ENCODE measurements at regions not wholly inside any gene's neighbourhood (a gene's known extent, or its start where the extent isn't known, plus 50 kb on each side); places are given as distances from the start of the nearest gene placed in this dataset.
"Not testable (repeated sequence)": the region's sequence is repeated elsewhere in the genome, so short reads cannot be mapped to it uniquely, and the experiment has no call there.

DNA sequence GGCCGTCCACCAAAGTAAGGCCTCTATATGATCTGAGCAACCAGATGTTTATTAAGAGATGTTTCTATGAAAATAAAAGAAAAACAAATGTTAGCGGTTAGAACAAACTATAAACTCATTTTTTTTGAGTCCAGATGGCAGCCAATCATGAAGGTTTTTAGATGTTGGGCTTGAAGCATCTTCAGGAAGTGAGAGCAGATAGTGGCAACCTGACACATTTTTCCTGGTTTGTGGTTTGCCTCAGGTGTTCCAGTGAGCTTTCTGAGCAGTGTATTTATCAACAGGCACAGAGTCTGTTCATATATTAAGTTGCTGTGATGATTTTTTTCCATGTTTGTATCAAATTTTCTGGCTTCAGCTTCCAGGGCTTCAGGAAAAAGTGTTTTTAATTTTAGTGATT, 1468.0 kb downstream of the KHDRBS2 start:
- H3K27me3 Mint-ChIP-seq, H3K27ac Mint-ChIP-seq, H3K4me3 Mint-ChIP-seq, H3K9me3 Mint-ChIP-seq, H3K4me1 Mint-ChIP-seq, ATAC-seq, H3K36me3 Mint-ChIP-seq: not testable (repeated sequence)

DNA sequence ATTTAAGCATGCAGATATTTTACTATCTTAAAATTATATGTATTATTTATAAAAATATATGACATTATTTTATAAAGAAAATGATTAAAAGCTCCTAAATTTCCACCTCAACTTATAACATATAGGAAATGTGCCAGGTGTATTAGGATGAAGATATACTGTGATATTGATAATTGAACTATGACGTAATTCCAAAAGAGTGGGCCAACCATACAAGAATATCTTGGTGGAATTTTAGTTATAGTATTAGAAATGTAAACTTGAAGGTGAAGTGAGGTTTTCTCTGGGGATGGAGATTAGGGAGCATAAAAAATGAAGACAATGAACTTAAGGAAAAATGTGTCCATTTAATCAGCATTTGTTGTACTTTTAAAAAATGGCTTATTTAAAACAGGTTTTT, 1471.2 kb downstream of the KHDRBS2 start:
- H3K4me3 Mint-ChIP-seq, H3K27me3 Mint-ChIP-seq, H3K36me3 Mint-ChIP-seq, H3K9me3 Mint-ChIP-seq, ATAC-seq, H3K4me1 Mint-ChIP-seq, H3K27ac Mint-ChIP-seq: not testable (repeated sequence)

DNA sequence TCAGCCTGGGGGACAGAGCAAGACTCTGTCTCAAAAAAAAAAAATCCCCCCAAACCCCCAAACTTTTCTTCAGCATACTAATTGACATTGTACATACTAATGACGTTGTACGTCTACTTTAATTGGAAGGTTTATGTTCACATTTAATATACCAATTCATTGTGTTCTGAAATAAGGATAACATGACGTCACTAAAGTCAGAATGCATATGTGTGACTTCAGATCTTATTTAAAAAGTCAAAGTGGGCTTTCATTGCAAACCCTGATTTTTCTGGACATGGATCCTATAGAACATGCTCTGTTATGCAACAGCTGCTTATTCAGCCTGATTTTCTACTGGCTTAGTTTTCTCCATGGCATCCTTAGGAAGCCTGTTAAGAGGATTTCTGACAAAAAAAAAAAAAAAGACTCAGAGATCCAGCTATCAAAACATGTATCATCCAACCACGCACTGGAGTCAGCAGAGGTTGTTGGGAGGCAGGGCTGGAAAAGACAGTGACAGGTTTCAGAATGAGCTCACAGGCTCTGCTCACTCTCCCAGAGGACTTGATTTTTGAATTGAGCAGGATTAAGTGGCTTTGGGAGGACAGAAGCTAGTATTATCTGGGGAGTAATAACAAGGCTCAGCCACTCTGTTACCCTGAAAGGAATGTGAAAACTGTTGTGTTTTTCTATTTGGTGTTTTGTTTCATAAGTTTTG, 1472.0 kb downstream of the KHDRBS2 start:
- H3K27ac Mint-ChIP-seq, ATAC-seq, H3K4me3 Mint-ChIP-seq, H3K27me3 Mint-ChIP-seq, H3K36me3 Mint-ChIP-seq, H3K9me3 Mint-ChIP-seq, H3K4me1 Mint-ChIP-seq: not testable (repeated sequence)

DNA sequence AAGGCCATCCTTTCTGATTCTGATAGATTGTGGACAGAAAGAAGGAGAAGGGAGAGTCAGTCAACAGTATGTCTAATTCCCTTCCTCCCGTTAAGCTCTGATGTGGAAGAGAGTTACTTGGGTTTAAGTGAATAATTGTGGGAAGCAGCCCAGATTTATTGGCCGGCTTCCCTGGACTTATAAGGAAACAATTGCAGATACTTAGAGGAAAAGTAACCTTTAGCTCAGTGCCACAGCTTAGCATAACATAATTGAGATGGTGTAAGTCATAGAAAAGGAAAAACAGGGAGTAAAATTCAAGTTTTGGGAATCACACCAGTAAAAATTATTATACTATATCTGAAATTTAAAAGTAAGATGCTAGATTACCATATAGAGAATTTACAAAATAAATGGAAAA, 1475.8 kb downstream of the KHDRBS2 start:
- H3K27me3 Mint-ChIP-seq, H3K9me3 Mint-ChIP-seq, H3K27ac Mint-ChIP-seq, H3K4me1 Mint-ChIP-seq, H3K36me3 Mint-ChIP-seq, H3K4me3 Mint-ChIP-seq, ATAC-seq: not testable (repeated sequence)

DNA sequence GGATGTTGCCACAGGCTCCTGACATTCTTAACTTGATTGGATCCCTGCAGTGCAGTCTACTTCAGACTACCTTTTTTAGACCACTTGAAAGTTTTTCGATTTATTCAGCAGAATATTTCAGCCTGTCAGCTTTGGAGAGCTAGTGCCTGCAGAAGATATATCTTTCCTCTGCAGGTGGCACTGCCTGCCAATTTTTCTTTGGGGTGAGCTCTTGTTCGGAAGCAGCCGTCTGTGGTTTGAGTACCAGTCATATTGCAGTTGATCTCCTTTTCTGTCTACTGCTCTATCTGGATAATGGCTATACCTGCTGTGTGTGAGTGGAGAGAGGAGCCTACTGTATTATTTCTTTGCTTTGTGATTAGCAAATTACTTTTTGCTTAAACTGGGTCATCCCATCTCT, 1486.9 kb downstream of the KHDRBS2 start:
- not testable (repeated sequence) for H3K27me3 Mint-ChIP-seq, H3K36me3 Mint-ChIP-seq, H3K27ac Mint-ChIP-seq, H3K4me3 Mint-ChIP-seq, H3K9me3 Mint-ChIP-seq, H3K4me1 Mint-ChIP-seq, ATAC-seq

DNA sequence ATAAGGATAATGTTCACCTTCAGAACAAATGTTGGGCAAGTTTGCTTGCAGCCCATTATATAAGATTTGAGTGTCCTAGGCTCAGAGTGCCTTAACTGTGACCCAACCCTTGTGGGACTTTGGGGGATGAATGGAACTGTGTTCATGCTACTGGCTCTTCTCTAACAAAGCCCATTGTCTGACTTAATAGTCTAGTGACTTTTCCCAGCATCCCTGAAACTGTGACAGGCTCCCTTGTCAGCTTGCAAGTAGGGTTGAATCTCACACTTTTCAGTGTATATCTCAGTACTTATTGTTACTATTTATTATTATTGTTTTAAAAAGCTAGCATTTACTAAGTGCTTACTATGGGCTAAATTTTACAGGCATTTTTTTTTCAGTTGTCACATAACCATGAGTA, 1488.2 kb downstream of the KHDRBS2 start:
- not testable (repeated sequence) for H3K27me3 Mint-ChIP-seq, H3K36me3 Mint-ChIP-seq, H3K27ac Mint-ChIP-seq, H3K4me1 Mint-ChIP-seq, H3K9me3 Mint-ChIP-seq, ATAC-seq, H3K4me3 Mint-ChIP-seq

DNA sequence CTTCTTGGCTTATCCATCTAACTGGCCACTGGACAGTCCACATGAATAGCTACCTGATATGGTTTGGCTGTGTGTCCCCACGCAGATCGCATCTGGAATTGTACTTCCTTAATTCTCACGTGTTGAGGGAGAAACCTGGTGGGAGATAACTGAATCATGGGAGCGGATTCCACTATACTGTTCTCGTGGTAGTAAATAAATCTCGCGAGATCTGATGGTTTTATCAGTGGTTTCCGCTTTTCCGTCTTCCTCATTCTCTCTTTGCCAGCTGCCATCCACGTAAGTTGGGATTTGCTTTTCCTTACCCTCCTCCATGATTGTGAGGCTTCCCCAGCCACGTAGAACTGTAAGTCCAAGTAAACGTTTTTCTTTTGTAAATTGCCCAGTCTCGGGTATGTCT, 1496.4 kb downstream of the KHDRBS2 start:
- H3K4me3 Mint-ChIP-seq, ATAC-seq, H3K9me3 Mint-ChIP-seq, H3K27me3 Mint-ChIP-seq, H3K36me3 Mint-ChIP-seq, H3K4me1 Mint-ChIP-seq, H3K27ac Mint-ChIP-seq: not testable (repeated sequence)

DNA sequence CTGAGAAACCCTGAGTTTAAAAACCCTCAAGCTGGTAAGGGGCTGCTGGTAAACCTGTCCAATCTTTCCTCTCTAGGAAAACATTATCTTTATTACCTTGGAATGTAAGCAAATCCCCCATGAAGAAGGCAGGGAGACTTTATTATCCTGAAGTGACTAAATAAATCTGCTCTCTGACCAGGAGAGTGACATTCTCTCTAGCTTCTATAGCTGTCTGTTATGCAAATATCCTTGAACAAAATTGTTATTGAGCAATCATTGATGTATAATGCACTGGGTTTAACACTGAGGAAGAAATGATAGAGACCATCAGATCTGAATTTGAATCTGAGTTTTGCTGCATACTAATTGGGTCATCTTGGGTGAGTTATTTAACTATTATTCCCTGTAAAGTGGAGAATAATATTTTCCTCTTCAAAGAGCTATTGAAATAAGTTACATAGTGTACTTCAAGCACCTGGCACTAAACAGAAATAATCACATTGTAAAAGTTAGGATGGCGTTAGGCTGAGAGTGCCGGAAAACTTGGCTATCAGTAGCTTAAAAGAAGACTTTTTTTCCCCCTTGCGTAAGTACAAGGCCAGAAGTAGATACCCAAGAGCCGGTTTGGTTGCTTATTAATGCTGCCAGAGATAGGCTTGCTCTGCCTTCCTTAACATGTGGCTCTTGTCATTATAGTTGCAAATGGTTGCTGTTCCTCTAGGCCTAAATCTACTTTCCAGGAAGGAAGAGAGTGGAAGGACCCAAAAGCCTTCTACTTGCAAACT, 1503.1 kb downstream of the KHDRBS2 start:
- not testable (repeated sequence) for H3K4me3 Mint-ChIP-seq, H3K36me3 Mint-ChIP-seq, ATAC-seq, H3K4me1 Mint-ChIP-seq, H3K27ac Mint-ChIP-seq, H3K9me3 Mint-ChIP-seq, H3K27me3 Mint-ChIP-seq

DNA sequence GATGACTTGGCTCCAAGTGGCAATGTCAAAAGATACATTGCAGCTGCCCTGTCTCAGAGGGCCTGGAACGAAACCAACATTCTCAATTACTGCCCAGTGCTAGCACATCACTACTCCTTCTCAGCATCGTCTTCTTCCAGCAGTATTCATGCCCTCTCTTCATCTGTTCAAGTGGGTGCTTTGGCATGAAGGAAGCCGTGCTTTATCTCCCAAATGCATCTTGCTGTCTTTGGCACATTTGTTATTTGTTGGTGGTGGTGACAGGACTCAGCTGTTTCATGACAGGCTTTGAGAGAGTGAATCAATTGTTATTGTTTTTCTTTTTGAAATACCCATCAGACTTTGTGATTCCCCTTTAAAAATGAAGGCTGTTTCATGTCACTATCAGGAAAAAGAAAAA, 1506.4 kb downstream of the KHDRBS2 start:
- ATAC-seq, H3K27me3 Mint-ChIP-seq, H3K27ac Mint-ChIP-seq, H3K4me1 Mint-ChIP-seq, H3K4me3 Mint-ChIP-seq, H3K36me3 Mint-ChIP-seq: not testable (repeated sequence)
- peaks cover 15% of the 10 kb centered on the region for H3K9me3 Mint-ChIP-seq

DNA sequence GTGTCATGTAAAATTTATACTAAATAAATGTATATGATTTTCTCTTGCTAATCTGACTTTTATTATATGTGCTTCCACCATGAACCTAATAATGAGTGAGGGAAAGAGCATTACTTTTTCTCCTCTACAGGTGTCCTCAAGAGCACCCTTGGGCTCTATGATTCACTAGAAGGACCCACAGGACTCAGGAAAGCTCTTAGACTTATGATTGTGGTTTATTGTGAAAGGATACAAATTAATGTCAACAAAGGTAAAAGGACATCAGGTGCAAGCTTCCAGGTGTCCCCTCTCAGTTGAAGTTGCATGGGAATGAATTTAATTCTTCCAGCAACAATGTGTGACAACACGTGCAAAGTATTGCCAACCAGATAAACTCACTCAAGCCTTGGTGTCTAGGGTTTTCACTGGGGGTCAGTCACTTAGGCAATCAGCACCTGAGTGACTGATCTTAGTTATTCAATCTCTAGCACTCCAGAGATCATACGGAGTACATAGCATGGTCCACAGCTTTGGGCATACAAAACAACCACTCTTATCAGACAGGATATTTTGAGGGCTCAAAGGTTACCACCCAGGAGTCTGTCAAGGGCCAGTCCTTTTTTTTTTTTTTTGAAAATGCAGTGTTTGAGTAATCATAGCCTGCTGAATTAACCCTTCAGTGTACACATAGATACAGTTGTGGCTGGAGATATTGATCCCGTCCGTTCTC, 1518.1 kb downstream of the KHDRBS2 start:
- not testable (repeated sequence) for H3K4me3 Mint-ChIP-seq, H3K9me3 Mint-ChIP-seq, H3K36me3 Mint-ChIP-seq, H3K27ac Mint-ChIP-seq, H3K27me3 Mint-ChIP-seq, ATAC-seq, H3K4me1 Mint-ChIP-seq

DNA sequence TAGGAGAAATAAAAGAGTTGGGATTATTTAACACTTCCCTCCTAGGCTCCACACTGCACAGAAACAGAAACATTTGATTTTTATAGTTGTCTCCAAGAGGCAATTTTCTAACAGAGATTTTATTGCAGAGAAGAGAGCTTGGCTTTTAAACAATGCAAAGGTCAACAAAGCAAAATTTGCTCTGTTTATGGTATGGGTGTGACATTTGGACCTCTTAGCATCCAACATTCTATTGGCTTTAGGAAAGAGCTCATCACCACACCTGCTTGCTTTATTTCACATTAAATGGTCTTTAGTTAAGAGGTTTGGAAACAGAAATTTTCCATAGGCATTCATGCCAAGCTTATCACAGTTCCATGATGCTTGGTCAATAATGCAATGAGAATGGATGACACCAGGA, 1520.7 kb downstream of the KHDRBS2 start:
- not testable (repeated sequence) for H3K4me1 Mint-ChIP-seq, H3K27ac Mint-ChIP-seq, H3K27me3 Mint-ChIP-seq, H3K9me3 Mint-ChIP-seq, H3K36me3 Mint-ChIP-seq, H3K4me3 Mint-ChIP-seq, ATAC-seq

DNA sequence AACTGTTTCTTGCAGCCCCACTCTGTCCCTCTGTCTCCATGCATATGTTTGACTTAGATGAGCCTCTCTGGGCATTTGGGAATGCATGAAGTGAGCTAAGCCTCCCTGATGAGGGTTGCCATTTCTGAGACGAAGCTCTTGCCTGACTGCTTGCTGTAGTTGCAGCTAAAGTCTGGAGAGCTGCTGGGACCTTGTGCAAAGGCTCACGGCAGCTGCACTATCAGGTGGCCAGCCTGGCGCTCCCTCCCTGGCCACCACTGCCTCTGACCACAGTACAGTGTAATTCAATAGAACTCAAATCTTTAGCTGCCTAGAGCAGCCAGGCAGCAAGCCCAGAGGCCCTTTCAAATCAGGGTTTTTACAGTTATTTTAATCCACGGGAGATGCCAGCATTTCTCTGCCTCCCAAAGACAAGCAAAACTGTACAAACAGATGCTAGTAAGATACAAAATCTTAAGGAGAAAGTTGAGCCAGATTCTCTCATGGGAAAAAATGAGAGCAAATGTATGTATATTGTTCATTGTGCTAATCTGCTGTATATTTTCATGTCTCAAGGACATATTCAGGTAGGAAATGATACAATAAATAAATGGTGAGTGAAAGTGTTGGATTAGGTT, 1522.5 kb downstream of the KHDRBS2 start:
- ATAC-seq, H3K4me1 Mint-ChIP-seq, H3K4me3 Mint-ChIP-seq, H3K27ac Mint-ChIP-seq, H3K9me3 Mint-ChIP-seq, H3K27me3 Mint-ChIP-seq, H3K36me3 Mint-ChIP-seq: not testable (repeated sequence)

DNA sequence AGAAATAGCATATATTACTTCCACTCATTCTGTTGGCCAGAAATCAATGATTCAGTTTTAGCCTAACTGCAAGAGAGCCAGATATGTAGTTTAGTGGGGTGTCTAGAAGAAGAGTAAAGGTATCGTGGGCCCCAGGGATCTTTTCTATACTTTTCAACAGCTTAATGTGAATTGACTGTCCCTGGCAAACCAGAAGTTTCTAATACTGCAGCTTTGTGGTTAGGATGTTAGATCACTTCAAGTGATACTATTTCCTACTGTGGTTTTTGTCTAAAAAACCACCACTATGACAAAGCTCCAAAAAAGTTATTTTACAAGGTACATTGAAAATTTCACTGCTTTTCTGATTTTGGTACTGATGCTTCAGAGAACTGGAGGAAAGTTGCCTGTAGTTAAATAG, 1525.1 kb downstream of the KHDRBS2 start:
- H3K27ac Mint-ChIP-seq, H3K9me3 Mint-ChIP-seq, H3K4me1 Mint-ChIP-seq, H3K4me3 Mint-ChIP-seq, H3K27me3 Mint-ChIP-seq, ATAC-seq, H3K36me3 Mint-ChIP-seq: not testable (repeated sequence)

DNA sequence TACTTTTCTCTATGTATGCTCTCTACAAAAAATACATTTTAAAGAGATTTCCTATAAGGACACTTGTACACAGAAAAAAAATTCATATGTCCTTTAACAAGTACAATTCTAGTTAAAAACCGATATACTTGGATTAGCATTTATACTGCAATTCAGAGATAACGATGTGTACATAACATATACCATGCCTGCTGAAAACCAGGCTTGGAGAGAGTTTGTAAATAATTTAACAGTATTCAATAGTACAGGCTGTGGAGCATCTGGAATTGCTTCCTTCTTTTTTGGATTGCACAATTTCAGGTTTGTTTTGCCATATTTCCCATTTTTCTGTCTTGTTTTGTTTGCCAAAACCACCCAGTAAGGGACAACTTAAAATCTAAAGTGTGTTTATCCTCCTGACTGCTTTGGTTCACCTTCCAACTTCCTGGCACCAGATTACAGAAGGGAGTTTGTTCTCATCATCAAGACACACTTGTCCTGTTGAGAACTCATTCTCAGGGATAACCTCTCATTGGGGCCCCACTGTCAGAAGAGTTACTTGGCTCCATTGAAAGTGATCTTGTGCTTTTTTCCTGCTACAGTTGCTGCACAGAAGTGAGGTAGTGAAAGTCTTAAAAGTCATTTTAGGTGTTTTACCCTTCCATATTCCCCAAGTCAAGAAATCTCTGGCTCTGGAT, 1526.7 kb downstream of the KHDRBS2 start:
- H3K36me3 Mint-ChIP-seq, ATAC-seq, H3K9me3 Mint-ChIP-seq, H3K4me1 Mint-ChIP-seq, H3K4me3 Mint-ChIP-seq, H3K27ac Mint-ChIP-seq, H3K27me3 Mint-ChIP-seq: not testable (repeated sequence)

DNA sequence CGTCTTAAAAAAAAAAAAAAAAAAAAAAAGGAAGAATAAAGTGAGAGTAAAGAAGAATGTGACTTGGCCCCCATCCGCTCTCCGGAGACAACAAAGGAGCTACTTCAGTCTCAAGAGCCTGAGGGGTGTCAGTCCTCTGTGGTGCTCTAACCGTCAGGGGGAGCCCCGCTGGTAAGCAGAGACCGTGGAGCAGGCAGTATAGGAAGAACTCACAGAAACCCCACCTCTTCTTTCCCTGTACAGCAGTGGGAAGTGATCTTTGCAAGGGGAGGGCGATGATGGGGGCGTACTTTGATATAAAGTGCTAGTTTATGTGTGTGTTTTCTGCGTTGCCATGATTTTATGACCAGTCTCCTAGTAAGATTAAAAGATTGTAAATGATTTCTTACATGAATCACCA, 1527.3 kb downstream of the KHDRBS2 start:
- H3K4me3 Mint-ChIP-seq, H3K9me3 Mint-ChIP-seq, H3K36me3 Mint-ChIP-seq: not testable (repeated sequence)

More for the DNA sequence above, 1527.3 kb downstream of the KHDRBS2 start:
- ATAC-seq, H3K27me3 Mint-ChIP-seq, H3K27ac Mint-ChIP-seq, H3K4me1 Mint-ChIP-seq: not testable (repeated sequence)
